Kidney tubule cell (primary cell): ENCODE measurements at regions not wholly inside any gene's neighbourhood (a gene's known extent, or its start where the extent isn't known, plus 50 kb on each side); places are given as distances from the start of the nearest gene placed in this dataset.
A peak's percentile ranks its signal among the peaks of the same experiment; 100 is the strongest.

Experiments used
- DNase-seq: peaks from one replicate; pipeline ENCODE4 v3.0.0-alpha.2; 2018; ENCODE audit warnings: low spot score

DNA sequence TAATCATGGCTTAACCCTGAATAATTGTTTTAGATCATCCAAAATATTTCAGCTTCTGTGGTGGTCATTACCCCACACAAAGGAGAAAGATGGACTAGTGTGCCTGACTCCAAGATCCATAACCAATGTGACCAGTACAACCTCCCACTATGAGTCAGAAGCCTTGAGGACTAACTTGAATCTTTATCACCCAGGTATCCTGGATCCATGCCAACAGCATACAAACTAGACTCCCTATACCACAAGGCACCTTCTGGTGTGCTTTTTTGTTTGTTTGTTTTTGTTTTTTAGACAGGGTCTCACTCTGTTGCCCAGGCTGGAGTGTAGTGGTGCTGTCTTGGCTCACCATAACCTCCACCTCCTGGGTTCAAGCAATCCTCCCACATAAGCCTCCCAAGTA is 317.7 kb downstream of the VPS13C start:
- DNase-seq: peak; percentile 32

DNA sequence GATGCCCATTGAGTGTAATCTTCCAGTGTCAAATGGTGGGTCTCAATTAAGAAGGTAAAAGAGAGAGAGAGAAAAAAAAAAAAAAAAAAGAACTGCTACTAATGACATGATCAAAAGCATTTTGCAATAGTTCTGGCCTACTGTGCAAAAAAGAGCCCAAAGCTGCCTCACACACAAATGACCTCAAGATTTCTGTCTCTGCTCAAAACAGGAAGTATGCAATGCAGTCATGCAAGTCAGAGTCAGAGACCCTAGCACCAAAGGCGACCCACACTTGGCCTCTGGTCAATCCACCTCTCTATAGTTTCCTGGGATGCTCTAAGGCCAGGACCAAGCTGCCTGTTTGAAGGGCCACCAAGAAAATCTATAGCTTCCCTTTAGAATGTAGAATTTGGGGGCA is 323.5 kb downstream of the VPS13C start:
- DNase-seq: no peak

DNA sequence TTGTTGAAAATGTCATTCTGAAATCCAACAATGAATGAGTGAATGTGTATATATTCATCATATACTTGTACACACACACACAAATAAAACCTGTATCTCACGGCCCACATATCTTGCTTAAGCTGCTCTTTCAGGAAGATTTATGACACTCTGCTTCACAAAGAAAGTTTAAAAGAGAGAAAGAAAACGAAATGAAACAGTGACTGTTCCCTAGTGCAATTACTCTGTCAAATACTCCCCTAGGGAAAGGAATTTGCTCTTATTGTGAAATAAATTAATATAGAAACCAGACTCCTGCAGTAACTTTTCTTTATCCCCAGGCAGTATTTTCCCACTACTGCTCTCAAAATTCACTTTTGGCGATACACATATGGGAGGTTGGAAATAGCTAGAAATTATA is 329.1 kb downstream of the VPS13C start:
- no peak for DNase-seq

DNA sequence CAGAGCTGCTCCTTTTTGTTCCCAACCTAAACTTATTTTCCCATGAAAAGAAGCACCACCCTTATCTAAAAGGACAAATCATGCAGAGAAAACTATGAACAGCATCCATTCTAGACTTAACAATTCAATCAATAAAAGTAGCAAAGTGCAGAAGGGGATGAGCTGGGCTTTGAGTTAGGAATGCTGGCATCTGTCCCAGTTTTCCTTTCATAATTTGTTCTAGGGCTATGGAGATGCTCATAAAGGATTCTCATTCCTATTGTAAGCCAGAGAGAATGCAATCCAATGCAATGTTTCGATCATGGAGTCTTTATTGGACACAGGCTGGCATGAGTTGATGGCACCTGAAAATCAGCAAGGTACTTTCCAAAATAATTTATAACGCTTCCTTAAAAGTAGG is 330.6 kb downstream of the VPS13C start:
- DNase-seq: no peak

DNA sequence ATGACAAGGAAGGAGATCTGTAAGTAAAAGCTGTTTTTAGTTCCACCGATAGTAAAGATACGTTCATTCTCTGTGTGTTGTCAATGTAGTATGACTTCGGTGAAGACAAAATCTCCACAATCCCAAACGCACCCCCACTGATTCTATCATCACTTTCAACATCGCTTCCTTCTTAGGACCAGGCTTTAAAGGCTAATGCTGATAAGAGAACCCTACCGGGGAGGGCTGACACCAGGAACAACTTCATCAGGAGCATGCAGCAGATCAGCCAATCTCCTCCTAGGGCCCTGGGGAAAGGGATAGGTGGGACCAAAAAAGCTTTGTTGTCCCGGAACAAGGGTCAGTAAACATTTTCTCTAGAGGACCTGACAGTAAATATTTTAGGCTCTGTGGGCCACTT is 334.1 kb downstream of the VPS13C start:
- DNase-seq: no peak

DNA sequence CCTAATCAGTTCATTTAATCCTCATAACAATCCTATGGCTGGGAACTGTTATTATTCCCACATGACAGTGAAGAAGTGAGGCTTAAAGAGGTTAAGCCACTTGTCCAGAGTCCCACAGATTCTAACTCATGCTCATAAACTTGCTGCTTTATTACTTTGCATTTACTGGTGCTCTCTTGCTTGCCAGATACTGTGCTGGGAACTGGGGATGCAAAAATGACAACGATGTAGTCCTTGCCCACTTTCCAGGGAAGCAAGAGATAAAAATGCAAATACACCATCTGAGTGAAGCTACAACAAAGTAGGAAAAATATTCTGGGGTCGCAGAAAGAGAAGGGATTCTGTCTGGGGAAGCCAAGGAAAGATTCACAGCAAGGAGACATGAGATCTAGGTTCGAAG is 335.0 kb downstream of the VPS13C start:
- DNase-seq: no peak

DNA sequence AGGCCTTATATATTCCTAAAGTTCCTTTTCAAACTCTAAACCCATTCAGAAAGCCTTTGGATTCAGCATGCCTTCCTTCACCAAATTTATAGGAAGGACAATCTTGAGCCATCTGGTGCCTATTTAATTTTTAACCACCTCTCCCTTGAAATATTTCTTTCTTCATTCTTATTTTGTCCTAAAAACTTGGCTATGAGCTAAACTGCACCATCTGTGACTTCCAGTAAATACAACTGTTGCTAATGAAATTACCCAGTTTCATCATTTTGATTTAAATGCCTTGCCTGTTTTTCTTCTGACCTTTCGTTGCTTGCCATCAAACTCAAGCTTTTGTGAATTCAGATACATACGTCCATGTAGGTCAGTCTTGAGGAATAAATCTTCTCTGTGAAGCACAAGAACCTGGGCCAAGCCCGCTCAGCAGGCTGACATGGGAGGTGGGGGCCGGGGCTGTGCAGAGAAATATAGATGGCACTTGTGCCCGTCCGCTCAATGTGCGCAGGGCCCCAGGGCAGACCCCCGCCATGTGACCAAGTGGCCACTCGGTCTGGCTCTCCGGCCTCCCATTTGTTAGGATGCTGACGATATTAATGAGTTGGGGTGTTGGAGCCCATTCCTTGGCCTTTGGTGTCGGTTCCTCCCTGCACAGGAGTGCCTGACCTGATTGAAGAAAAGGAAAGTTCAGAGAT is 335.9 kb downstream of the VPS13C start:
- no peak for DNase-seq

DNA sequence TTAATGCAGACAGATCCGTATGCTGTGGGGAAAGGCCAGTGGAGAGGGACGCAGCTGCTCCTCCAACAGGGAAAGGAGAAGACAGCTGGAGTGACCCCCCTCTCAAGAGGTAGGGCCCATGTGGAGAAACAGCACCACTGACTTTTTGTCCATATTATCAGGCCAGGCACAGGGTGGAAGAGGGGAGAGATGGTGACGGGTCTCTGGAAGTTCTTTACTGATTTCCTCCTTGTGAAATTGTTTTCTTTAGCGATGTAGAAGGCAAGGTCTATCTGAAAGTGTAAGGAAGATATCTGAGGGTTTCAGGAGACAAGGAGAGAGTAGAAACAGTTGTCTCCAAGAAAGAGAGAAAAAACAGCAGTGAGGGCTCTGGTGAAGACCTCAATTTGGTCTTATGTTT is 338.8 kb downstream of the VPS13C start:
- no peak for DNase-seq

DNA sequence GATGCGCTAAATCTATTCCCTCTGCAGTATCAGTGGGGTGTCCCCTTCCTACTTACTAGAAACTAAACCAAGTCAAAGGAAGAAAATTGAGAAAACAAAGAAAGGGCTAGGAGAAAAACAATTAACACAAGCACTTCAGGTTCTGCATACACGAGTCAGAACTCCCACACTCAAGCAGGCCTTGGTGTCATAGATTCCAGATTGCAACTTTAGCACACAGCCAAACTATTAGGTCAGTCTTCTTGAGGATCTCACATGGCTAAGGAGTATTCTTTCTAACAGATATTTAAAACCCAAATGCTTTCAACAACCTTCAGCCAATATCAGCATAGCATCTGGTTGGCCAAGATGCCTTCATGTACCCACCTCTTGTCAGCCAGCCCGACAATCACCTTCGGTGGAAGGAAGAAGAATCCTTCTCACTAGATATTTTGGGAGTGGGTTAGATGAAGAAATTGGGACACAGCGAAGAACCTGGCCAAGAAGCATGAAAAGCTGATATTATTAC is 340.0 kb downstream of the VPS13C start:
- no peak for DNase-seq

DNA sequence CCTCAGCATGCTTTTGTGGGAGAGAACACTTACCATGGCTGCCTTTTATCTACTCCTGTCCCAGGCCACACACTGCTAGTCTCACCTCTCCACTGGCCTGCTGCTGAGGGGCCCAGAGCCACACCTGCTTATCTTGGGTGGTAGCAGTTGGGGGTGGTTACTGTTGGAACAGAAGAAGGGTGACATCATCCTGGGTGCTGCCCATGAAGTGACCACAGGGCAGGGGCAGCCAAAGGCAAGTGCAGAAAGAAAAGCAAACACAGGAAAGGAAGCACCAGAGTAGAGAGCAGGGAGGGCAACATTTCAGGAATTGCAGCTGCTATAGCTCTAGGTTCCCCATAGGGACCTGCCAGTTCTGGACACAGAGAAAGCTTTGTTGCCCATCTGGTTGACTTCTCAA is 345.2 kb downstream of the VPS13C start:
- peak; percentile 51 for DNase-seq

DNA sequence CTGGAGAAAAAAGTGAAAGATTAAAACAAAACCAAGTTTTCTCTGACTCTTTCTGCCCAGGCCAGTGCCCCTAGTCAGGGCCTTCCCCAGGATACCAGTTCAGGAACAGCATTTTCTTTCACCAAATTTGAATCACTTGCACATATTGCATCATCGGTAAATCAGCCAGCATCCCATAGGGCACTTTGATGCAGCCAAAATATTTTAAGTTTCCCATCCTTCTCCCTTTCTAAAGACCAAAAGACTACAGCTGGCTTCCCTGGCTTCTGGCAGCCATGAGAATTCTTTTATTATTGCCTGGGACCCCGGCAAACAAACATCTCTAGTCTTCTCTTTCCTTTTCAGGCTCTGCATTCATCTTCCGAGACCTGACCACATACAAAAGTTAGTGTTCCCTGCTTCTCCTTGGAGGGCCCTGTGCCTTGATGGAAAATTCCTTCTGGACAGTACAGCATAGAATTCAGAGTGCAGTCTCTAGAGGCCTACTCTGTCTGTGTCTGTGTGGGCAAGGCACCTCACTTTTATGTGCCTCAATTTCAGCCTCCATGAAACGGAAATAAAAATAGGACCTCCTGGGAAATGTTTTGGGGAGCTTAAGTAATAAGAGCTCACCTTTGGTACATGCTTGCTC is 348.0 kb downstream of the VPS13C start:
- DNase-seq: no peak

DNA sequence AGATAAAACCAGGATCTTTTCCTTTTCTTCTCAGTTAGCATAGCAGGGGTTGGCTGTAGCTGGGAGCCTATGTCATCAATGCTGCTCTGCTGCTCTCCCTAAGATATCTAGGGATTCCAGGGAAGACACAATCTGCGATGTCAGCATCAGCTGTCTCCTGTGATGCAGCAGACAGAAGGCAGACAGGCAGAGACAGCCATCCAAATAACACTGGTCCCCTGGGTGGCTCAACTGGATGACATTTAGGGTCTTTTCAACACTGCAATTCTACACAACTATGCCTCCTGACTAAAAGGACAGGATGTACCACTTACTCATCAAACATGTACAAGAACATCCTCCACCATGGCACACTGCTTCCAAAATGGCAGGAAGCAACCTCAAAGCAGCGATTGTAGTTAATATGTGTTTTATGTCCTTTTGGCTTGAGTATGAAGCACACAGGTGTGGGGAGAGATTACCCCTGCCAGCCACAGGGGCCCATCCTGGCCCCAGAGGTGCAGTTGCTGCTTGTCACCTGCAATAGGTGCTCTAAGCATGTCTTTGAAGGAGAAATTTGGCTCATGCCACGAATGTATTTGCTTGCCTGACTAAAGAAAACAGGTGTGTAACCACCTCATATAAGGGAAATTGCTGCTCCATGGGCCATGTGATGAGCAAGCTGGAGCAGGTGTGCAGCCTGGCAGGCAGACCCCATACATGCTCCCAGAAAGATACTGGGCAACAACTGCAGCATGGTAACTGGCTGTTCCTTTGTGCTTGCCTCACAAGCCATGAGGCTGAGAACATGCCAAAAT is 357.8 kb downstream of the VPS13C start:
- DNase-seq: no peak

DNA sequence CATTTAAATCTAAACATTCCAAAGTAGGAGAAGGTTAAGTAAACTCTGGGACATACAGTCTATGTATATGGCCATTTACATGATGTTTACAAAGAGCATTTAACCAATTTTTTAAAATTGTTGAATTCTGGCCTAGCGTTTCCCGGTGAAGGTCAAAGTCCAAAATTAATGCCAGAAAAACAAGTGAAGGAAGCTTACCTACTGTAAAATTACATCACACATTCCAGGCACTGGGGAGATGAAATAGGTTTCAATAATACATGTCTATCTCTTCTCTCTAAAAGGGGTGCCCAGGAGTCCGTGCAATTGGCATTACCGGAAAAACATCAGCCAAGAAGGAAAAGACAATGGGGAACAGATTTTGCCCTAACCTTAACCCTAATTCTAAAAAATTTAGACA is 358.8 kb downstream of the VPS13C start:
- DNase-seq: no peak

DNA sequence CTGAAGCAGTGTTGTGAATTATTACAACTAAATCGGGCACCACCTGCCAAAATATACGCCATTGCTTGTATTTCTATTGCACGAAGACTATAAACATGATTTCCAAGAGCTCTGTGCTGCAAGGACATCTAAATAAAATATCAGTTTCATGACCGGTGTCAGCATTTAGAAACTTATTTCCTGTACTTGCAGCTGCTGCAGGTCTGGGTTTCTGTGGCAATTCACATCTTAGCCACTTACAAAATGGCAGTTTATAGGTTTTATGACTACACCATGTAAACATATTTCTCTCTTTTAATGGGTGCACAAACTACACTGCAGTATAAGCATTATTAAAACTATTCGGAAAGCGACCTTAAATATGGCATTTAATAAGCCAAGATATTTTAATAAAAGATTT is 359.4 kb downstream of the VPS13C start:
- DNase-seq: no peak

DNA sequence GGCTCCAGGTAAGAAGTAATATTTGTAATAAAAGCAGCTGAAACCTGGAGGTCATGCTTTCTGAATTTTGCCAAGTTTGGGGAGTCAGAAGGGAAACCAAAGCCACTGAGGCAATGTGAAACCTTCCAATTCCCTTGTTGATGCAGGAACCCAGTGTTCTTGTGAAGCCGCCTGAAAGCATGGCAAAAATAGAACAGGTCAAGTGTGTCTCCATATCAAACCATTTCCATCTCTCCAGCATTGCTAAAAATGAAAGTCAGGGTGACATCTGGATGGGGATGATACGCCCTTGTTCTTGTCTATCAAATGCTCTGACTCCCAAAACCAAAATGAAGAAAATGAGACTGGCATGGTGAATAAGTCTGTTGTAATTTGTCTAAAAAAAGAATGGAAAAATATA is 362.5 kb downstream of the VPS13C start:
- DNase-seq: no peak

DNA sequence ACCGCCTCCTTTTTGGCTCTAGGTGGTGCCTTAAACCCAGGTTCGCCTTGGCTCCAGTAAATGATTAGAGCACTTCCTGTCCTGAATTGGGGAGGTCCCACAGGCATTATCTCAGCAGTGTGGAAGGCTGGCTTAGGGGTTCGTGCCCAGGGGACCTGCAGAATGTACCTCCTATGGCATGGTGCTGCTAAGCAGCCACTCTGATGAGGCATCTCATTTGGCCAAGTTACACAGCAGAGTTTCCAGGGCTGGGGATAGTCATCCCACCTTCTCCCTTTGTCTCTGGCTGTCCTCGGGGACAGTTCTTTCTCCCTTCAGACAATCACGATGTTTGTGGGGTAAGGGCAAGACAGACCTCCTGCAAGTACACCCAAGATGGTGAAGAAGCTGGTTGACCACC is 371.2 kb downstream of the VPS13C start:
- no peak for DNase-seq

DNA sequence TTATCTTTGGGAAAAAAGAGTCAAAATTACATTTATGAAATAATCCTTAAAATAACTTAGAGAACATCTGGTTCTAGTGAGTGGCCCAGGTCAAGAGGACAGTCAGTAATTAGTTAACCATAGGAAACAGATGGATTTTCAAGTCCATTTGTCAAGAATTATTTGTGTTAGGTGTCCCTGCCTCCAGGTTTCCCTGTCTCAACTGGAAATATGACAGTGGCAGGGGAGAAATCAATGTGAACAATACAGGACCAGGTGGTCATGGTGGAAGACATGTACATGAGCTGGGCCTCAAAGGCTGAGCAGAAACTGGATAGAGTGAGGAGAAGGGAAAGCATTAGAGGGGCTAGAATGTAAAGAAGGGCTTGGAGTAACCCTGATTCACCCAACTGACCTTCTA is 372.6 kb downstream of the VPS13C start:
- no peak for DNase-seq

DNA sequence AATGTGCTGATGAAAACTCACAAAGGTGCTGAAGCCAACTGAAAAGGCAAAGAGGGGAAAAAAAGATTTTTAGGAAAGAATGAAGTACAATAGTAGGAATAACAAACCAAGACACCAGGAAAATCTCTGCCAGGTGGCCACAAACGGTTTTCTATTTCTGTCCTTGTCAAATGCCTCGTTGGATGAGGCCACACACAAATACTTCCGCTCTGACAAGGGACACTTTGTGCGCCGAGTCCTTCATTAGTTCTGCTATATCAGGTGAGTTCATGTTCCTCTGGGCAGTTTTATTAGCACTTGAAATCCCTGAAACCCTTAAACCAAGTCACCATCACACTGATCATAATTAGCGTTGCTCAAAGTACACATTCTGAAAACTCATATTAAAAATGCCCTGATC is 373.1 kb downstream of the VPS13C start:
- no peak for DNase-seq

DNA sequence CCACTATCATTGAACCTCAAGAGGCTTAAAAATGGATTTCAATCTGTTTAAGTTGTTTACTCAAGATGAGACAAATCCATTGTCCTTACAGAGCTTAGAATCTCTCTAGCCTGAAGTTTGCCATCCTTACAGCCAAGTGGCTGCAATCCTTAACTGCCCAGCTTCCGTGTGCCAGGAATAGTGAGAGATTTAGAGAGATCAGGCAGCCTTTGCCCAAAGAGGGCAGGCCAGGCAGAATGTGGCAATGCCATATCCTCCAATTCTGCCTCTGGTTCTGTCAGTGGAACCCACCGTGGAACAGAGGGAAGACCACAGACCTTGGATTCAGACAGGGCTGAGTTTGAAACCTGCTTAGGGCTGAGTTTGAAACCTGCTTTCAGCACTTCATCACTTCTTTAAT is 374.3 kb downstream of the VPS13C start:
- DNase-seq: no peak

DNA sequence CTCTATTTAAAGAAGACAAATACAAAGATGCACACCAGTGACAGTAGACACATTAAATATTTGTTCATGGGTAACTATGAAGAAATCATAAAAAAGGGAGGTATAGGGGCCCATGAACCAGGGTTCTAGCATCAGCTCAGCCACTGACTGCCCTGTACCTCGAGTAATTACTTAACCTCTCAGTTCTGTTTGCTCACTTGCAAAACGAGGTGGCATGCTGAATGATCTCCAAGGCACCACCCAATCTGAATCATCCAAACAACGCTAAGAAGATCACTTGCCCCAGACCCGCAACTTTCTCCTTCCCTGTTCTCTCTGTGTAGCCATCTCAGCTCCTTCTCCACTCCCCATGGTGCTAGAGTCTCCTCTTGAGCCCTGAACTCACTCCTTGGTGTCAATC is 374.7 kb downstream of the VPS13C start:
- DNase-seq: no peak

DNA sequence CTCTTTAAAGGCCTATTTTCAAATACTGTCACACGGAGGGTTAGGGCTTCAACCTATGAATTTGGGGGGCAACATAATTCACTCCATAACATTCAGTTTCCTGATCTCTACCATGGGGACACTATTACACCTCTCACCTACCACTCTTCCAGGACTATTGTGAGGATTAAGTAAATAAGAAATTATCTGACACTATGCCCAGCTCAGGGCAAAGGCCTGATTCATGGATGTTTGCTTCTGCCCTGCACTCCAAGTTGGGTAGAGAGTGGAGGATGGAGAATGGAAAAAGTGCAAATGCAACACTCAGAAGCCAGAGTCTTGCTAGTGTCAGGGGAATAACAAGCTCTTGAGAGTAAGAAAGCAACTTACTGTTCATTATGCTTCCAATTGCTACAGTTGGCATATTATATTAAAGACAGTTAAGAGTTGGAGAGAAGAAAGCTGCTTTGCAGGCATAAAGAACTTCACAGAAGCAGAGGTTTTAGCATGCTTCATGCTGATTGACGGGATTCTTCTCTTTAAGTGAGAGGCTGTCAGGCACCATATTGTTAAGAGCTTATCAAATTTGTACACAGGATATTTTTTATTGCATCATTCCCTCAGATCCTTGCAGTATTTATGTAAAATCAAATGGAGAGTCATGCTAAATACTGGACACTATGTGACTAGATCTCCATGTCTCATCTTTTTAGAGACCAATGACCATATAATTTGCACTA is 375.3 kb downstream of the VPS13C start:
- DNase-seq: no peak

DNA sequence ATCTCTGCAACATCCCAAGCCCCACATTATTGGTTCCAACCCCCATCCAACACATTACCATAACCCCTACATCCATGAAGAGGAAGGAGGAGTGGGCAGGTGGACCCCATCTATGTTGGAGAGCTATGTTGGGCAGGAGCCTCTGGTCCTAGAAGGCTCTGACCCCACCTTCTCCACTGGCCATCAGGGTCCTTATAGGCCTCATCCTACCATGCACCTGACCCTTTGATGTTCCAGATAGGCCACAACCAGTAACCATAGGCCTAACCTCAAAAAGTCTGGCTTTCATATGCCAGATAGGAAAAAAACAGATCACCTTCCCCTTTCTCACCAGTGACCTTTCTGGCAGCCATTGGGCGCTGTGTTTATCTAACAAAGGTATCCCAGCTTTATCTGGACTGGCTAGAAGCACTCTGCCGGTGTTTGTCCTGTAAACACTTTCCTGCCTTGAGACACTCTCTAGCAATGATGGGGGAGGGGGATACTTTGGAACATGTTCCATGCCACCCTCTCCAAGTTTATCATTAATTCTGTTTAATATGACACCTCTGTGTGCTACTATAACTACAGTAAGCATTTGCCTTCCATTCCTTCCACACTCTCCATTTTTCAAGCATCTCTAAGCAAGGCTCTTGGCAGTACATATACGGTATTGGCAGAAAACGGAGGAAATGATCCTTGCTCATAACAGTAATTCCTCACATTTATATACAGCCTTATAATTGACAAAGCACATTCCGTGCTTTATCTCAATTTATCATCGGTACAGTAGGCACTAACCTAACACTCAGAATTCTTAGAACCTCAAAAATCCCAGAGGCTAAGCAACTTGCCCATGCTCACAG is 377.1 kb downstream of the VPS13C start:
- no peak for DNase-seq
